Skeletal muscle tissue (tissue), 3 donors: ENCODE measurements at regions not wholly inside any gene's neighbourhood (a gene's known extent, or its start where the extent isn't known, plus 50 kb on each side); places are given as distances from the start of the nearest gene placed in this dataset.

Experiments used
- H3K27ac ChIP-seq: one replicate; pipeline ENCODE4 v1.7.0; 2013; ENCODE audit warnings: mild to moderate bottlenecking, low read depth, low read length, inconsistent platforms
- H3K27me3 ChIP-seq, 3 donors: one replicate each; pipeline ENCODE4 v1.7.0; 2013; ENCODE audit warnings: low read length in 3 of 3; ENCODE audit not compliant: control insufficient read depth in 3 of 3, insufficient read depth in 3 of 3
- H3K36me3 ChIP-seq, 3 donors: one replicate each; pipeline ENCODE4 v1.7.0; 2013; ENCODE audit warnings: low read length in 3 of 3; ENCODE audit not compliant: control insufficient read depth in 3 of 3, insufficient read depth in 3 of 3
- H3K4me1 ChIP-seq, 3 donors: one replicate each; pipeline ENCODE4 v1.7.0; 2013; ENCODE audit warnings: low read length in 3 of 3, mild to moderate bottlenecking in 3 of 3; ENCODE audit not compliant: control insufficient read depth in 3 of 3, insufficient read depth in 3 of 3
- H3K4me3 ChIP-seq, 3 donors: one replicate each; pipeline ENCODE4 v1.7.0; 2013; ENCODE audit warnings: low read length in 3 of 3
- H3K9ac ChIP-seq, 3 donors: one replicate each; pipeline ENCODE4 v1.7.0; 2013; ENCODE audit warnings: low read length in 3 of 3, mild to moderate bottlenecking in 3 of 3, moderate library complexity in 2 of 3, low read depth in 1 of 3
- H3K9me3 ChIP-seq, 3 donors: one replicate each; pipeline ENCODE4 v1.7.0; 2013; ENCODE audit warnings: low read length in 3 of 3; ENCODE audit not compliant: control insufficient read depth in 3 of 3
- donor health status: Osteomylitis.

DNA sequence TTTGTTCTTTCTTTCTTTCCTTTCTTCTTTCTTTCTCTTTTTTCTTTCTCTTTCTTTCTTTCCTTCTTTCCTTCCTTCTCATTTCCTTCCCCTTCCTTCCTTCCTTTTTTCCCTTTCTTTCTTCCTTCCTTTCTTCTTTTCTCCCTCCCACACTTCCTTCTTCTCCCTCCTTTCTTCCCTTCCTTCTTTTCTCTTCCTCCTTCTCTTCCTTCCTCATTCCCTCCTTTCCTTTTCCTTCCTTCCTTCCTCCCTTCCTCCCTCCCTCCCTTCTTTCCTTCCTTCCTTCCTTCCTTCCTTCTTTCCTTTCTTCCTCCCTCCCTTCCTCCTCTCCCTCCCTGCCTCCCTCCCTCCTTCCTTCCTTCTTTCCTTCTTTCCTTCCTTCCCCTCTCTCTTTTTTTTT is 755.7 kb upstream of the GRM7 start:
- Histone ChIP-seq H3K9ac (no peak overlapping the region), H3K4me3 (no peak overlapping the region), H3K36me3 (no peaks in the 10 kb centered on the region), H3K27me3 (no peaks in the 10 kb centered on the region), H3K27ac (no peak overlapping the region), H3K4me1 (no peaks in the 10 kb centered on the region), H3K9me3 (no peaks in the 10 kb centered on the region)

GRCh38 chr3:6108957-6109356 is 752.0 kb upstream of the GRM7 start:
- H3K36me3 ChIP-seq = no peaks in the 10 kb centered on the region
- no peaks in the 10 kb centered on the region for H3K27me3 ChIP-seq
- no peaks in the 10 kb centered on the region for H3K9me3 ChIP-seq
- no peak overlapping the region for H3K27ac ChIP-seq
- no peak overlapping the region for H3K4me3 ChIP-seq
- no peak overlapping the region for H3K9ac ChIP-seq
- H3K4me1 ChIP-seq = no peaks in the 10 kb centered on the region

GRCh38 chr3:6110451-6110850 is 750.5 kb upstream of the GRM7 start:
- Histone ChIP-seq H3K27me3 (no peaks in the 10 kb centered on the region), H3K36me3 (no peaks in the 10 kb centered on the region), H3K9me3 (no peaks in the 10 kb centered on the region), H3K4me3 (no peak overlapping the region), H3K27ac (no peak overlapping the region), H3K9ac (no peak overlapping the region), H3K4me1 (no peaks in the 10 kb centered on the region)

DNA sequence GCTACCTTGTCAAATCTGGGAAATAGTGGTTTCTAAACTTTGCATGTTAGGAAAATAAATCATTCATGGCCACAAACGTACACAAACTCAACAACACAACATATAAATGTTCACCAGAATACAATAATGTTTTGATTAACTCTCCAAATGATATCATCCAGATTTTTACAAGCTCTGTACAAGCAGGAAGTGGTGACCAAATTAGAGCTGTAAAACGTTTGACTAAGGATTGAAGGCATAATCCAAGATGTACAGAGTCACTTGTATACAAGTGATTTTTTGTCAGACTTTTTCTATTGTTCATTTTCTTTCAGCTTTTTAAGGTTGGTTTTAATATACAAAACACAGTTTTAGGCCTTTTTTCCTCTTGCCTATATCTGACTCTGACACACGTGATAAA is 748.4 kb upstream of the GRM7 start:
- H3K9ac ChIP-seq = no peak overlapping the region
- H3K4me3 ChIP-seq = no peak overlapping the region
- peaks cover 0 to 2% (median 0%) of the 10 kb centered on the region in 3 donors for H3K9me3 ChIP-seq
- H3K27me3 ChIP-seq = no peaks in the 10 kb centered on the region
- no peak overlapping the region for H3K27ac ChIP-seq
- H3K36me3 ChIP-seq = no peaks in the 10 kb centered on the region
- H3K4me1 ChIP-seq = no peaks in the 10 kb centered on the region

DNA sequence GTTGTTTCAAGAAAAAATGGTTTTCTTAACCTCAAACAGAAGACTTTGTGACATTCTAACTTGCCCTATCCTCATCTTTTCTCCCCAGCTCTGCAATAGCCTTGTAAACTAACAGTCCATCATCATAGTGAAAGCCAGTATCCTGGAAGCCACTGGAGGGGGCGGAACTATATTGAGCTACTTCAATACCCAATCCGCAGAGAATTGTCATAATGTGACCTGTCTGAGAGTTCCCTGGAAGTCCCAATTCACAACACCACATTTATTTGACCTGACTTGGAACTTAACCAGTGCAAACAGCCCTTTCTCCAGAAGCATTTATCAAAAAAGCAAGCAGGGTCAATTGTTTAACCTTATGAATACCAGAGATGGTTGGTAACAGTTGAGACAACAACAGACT is 747.6 kb upstream of the GRM7 start:
- Histone ChIP-seq H3K9ac (no peak overlapping the region), H3K4me3 (no peak overlapping the region), H3K27me3 (no peaks in the 10 kb centered on the region), H3K9me3 (peaks cover 0 to 3% (median 0%) of the 10 kb centered on the region in 3 donors), H3K27ac (no peak overlapping the region), H3K4me1 (no peaks in the 10 kb centered on the region), H3K36me3 (no peaks in the 10 kb centered on the region)

GRCh38 chr3:6119367-6119766 is 741.5 kb upstream of the GRM7 start:
- Histone ChIP-seq H3K4me1 (no peaks in the 10 kb centered on the region), H3K36me3 (no peaks in the 10 kb centered on the region), H3K27ac (no peak overlapping the region), H3K27me3 (no peaks in the 10 kb centered on the region), H3K4me3 (no peak overlapping the region), H3K9me3 (peaks cover 0 to 3% (median 0%) of the 10 kb centered on the region in 3 donors), H3K9ac (no peak overlapping the region)

DNA sequence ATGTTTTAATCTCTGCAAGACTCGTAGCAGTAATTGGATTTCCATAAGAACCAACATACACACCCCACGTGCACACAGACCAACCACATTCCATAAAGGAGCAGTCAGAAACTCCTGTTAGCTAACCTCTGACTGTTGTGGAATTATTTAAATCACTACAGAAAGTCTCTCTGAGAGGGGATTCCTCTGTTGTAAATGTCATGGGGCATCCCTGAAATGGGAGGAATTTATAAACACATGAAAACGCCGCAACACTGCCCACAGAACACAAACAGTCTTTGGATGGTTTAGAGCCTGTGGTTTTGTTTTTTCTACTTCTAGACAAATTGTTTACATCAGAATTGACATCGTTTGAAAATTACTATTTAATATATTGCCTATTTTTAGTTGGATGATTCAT is 740.1 kb upstream of the GRM7 start:
- H3K9me3 ChIP-seq = peaks cover 0 to 3% (median 0%) of the 10 kb centered on the region in 3 donors
- H3K36me3 ChIP-seq = no peaks in the 10 kb centered on the region
- no peak overlapping the region for H3K9ac ChIP-seq
- no peak overlapping the region for H3K27ac ChIP-seq
- H3K27me3 ChIP-seq = no peaks in the 10 kb centered on the region
- no peak overlapping the region for H3K4me3 ChIP-seq
- H3K4me1 ChIP-seq = no peaks in the 10 kb centered on the region

GRCh38 chr3:6124875-6125274 is 736.0 kb upstream of the GRM7 start:
- Histone ChIP-seq H3K27me3 (no peaks in the 10 kb centered on the region), H3K4me1 (no peaks in the 10 kb centered on the region)

GRCh38 chr3:6125520-6125919 is 735.4 kb upstream of the GRM7 start:
- Histone ChIP-seq H3K4me3 (no peak overlapping the region), H3K4me1 (no peaks in the 10 kb centered on the region), H3K9ac (no peak overlapping the region), H3K9me3 (peaks cover 0 to 3% (median 0%) of the 10 kb centered on the region in 3 donors), H3K27me3 (no peaks in the 10 kb centered on the region), H3K27ac (no peak overlapping the region), H3K36me3 (no peaks in the 10 kb centered on the region)

More at GRCh38 chr3:6124875-6125274, 736.0 kb upstream of the GRM7 start:
- Histone ChIP-seq H3K27ac (no peak overlapping the region), H3K9ac (no peak overlapping the region), H3K9me3 (no peaks in the 10 kb centered on the region), H3K4me3 (no peak overlapping the region), H3K36me3 (no peaks in the 10 kb centered on the region)

GRCh38 chr3:6132684-6133432 is 728.1 kb upstream of the GRM7 start:
- Histone ChIP-seq H3K4me3 (no peak overlapping the region), H3K36me3 (no peaks in the 10 kb centered on the region), H3K9ac (no peak overlapping the region), H3K4me1 (no peaks in the 10 kb centered on the region), H3K9me3 (peaks cover 0 to 3% (median 0%) of the 10 kb centered on the region in 3 donors), H3K27me3 (no peaks in the 10 kb centered on the region), H3K27ac (no peak overlapping the region)
